ENCODE measurements at regions not wholly inside any gene's neighbourhood (a gene's known extent, or its start where the extent isn't known, plus 50 kb on each side); places are given as distances from the start of the nearest gene placed in this dataset.
"Not testable (repeated sequence)": the region's sequence is repeated elsewhere in the genome, so short reads cannot be mapped to it uniquely, and the experiment has no call there.

GRCh38 chr4:49153011-49153410 lies 166.9 kb downstream of the CWH43 start:
- intact Hi-C loops (cut with micrococcal nuclease) = not testable (repeated sequence)

GRCh38 chr4:49154308-49155103 lies 168.4 kb downstream of the CWH43 start:
- intact Hi-C loops (cut with micrococcal nuclease) = not testable (repeated sequence)

DNA sequence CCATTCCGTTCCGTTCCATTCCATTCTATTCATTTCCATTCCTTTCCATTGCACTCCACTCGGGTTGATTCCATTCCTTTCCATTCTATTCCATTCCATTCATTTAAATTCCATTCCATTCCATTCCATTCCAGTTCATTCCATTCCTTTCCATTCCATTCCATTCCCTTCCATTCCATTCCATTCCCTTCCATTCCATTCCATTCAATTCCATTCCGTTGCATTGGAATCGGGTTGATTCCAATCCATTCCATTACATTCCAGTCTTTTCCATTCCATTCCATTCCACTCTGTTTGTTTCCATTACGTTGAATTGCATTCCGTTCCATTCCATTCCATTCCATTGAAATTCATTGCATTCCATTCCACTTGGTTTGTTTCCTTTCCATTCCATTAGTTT lies 169.2 kb downstream of the CWH43 start:
- intact Hi-C loops (cut with micrococcal nuclease) = not testable (repeated sequence)

DNA sequence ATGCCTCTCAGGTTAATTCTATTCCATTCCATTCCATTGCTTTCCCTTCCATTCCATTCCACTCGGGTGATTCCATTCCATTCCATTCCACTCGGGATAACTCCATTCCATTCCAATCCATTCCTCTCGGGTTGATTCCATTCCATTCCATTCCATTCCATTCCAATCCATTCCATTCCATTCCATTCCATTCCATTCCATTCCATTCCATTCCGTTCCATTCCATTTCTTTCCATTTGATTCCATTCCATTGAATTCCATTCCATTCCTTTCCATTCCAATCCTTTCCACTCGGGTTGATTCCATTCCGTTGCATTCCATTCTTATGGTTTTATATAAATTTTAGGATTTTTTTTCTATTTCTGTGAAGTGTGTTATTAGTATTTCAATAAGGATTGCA lies 170.2 kb downstream of the CWH43 start:
- intact Hi-C loops (cut with micrococcal nuclease) = not testable (repeated sequence)

DNA sequence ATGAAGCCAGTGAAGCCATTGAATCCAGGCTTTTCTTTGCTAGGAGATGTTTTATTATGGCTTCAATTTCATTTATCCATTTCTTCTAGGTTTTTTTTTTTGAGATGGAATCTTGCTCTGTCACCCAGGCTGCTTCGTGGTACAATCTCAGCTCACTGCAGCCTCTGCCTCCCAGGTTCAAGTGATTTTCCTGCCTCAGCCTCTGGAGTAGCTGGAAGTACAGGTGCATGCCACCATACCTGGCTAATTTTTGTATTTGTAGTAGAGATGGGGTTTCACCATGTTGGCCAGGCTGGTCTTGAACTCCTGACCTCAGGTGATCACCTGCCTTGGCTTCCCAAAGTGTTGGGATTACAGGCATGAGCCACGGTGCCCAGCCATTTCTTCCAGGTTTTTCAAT lies 171.6 kb downstream of the CWH43 start:
- intact Hi-C loops (cut with micrococcal nuclease) = not testable (repeated sequence)

GRCh38 chr4:49161111-49161541 lies 175.1 kb downstream of the CWH43 start:
- intact Hi-C loops (cut with micrococcal nuclease) = not testable (repeated sequence)

DNA sequence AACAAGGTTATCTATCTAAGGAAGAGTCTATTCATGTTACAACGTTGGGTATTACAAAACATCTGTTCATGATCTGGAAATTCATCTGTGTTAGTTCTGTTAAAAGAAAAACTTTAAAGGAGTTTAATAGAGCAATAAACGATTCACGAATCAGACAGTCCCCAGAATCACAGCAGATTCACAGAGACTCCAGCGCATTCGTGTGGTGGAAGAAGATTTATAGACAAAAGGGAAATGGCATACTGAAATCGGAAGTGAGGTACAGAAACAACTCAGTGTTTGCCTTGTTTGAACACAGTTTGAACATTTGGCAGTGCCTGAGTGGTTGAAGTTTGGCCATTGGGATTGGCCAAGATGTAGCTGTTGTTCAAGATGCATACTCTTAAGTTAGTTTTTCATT lies 178.8 kb downstream of the CWH43 start:
- intact Hi-C loops (cut with micrococcal nuclease) = not testable (repeated sequence)

- intact Hi-C loops (cut with micrococcal nuclease) = not testable (repeated sequence)
Measured at GRCh38 chr4:49177847-49178246, 191.8 kb downstream of the CWH43 start.

GRCh38 chr4:49181088-49181487 lies 195.0 kb downstream of the CWH43 start:
- intact Hi-C loops (cut with micrococcal nuclease) = not testable (repeated sequence)

DNA sequence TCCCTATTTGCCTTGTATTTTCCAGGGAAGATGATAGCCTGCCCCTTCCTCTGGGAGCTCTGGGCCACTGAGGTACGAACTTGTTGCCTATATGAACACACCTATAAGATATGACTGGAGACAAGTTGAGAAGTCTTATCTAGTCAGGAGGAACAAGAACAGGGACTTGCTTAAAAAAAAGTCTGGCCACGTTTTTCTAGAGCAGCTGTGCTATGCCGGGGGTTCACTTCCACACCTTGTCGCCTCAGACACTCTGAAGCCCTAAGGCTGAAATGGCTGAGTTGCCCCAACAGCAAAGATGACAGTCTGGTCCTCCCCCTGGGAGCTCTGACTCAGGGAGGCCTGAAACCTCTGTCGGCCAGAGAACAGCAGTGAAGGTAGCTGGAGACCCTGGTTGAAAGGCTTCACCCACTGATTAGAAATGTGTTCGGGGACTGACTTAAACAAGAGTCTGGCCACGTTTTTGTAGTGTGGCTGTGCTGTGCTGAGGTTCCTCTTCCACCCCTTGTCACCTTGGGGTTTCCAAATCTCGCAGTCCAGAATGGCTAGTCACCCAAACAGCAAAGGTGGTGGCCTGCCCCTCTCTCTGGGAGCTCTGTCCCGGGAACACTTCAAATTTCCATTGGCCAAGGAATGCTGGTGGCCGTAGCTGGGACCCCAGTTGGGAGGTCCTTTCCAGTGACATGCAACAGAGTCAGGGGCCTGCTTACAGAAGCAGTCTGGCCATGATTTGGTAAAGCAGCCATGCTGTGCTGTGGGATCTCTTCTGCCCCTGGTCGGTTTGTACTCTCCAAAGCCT lies 225.5 kb downstream of the CWH43 start:
- intact Hi-C loops (cut with micrococcal nuclease) = not testable (repeated sequence)

- intact Hi-C loops (cut with micrococcal nuclease) = not testable (repeated sequence)
Measured at GRCh38 chr4:49213250-49213649, 227.2 kb downstream of the CWH43 start.

GRCh38 chr4:49213750-49214149 lies 227.7 kb downstream of the CWH43 start:
- intact Hi-C loops (cut with micrococcal nuclease) = not testable (repeated sequence)

GRCh38 chr4:49214453-49215081 lies 228.5 kb downstream of the CWH43 start:
- intact Hi-C loops (cut with micrococcal nuclease) = not testable (repeated sequence)

- intact Hi-C loops (cut with micrococcal nuclease) = not testable (repeated sequence)
Measured at GRCh38 chr4:49215082-49215479, 229.0 kb downstream of the CWH43 start.

DNA sequence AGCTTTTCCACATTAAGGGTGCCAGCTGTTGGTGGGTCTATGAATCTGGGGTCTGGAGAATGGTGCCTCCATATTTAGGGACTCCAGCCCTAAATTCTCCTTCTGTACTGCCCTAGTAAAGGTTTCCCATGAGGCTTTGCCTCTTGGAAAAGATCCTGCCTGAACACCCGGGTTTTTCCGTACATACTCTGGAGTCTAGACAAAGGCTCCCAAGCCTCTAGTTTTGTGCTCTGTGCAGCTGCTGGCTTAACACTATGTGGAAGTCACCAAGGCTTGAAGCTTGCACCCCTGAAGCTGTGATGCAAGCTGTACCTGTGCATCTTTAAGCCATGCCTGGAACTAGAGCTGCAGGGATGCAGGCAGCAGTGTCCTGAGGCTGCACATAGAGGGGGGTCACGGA lies 230.5 kb downstream of the CWH43 start:
- intact Hi-C loops (cut with micrococcal nuclease) = not testable (repeated sequence)

DNA sequence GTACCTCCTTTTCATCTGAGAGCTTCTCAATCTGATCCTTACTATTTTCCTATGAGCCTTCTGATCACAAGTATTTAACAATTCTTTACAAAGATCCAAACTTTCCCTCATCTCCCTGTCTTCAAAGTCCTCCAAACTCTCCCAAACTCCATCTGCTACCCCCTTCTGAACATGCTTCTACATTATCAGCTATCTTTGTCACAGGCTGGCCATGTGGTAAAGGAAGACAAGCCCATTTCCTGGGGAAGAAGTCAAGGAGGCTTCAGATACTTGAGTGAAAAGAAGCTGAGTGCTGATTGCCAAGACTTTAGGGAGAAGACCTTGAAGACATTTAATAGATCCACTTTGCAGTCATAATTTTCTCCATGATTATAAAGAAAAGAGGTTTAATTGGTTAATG lies 231.4 kb downstream of the CWH43 start:
- intact Hi-C loops (cut with micrococcal nuclease) = no loop called here

- intact Hi-C loops (cut with micrococcal nuclease) = not testable (repeated sequence)
Measured at GRCh38 chr4:49218094-49218493, 232.0 kb downstream of the CWH43 start.

- intact Hi-C loops (cut with micrococcal nuclease) = not testable (repeated sequence)
Measured at GRCh38 chr4:49218931-49219330, 232.9 kb downstream of the CWH43 start.

DNA sequence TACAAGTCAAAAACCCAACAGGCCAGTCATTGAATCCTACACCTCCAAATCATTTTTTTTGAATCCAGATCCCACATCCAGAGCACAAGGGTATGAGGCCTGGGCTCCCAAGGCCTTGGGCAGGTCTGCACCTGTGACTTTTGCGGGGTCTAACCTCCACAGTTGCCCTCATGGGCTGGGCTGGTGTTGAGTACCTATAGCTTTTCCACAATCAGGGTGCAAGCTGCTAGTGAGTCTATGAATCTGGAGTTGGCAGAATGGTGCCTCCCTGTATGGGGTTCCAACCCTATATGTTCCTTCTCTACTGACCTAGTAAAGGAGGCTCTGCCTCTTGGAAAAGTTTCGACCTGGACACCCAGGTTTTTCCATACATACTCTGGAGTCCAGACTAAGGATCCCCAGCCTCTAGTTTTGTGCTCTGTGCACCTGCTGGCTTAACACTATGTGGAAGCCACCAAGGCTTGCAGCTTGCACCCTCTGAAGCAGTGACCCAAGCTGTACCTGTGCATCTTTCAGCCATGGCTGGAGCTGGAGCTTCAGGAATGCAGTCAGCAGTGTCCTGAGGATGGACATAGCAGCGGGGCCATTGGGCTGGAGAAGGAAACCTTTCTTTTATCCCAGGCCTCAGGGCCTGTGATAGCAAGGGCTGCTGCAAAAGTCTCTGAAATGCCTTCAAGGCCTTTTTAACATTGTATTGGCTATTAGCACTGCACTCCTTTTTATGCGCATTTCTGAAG lies 233.6 kb downstream of the CWH43 start:
- intact Hi-C loops (cut with micrococcal nuclease) = not testable (repeated sequence)

GRCh38 chr4:49221209-49221608 lies 235.1 kb downstream of the CWH43 start:
- intact Hi-C loops (cut with micrococcal nuclease) = no loop called here

- intact Hi-C loops (cut with micrococcal nuclease) = not testable (repeated sequence)
Measured at GRCh38 chr4:49222810-49223209, 236.7 kb downstream of the CWH43 start.
